NCI-H748 (cell line): ENCODE measurements at regions not wholly inside any gene's neighbourhood (a gene's known extent, or its start where the extent isn't known, plus 50 kb on each side); places are given as distances from the start of the nearest gene placed in this dataset.
"Not testable (repeated sequence)": the region's sequence is repeated elsewhere in the genome, so short reads cannot be mapped to it uniquely, and the experiment has no call there.

ENCODE experiments used
- DNase-seq: peaks from one replicate; lab custom pipeline; 2025; ENCODE audit not compliant: unreplicated experiment; lab: John Stamatoyannopoulos, UW

GRCh38 chr19:28608292-28608691, 604.7 kb downstream of the UQCRFS1 start:
- DNase-seq, result no peak

- no peak for DNase-seq
Observed at GRCh38 chr19:28607066-28607583, 605.8 kb downstream of the UQCRFS1 start.

GRCh38 chr19:28606269-28607032, 606.5 kb downstream of the UQCRFS1 start:
- DNase-seq, result no peak

DNA sequence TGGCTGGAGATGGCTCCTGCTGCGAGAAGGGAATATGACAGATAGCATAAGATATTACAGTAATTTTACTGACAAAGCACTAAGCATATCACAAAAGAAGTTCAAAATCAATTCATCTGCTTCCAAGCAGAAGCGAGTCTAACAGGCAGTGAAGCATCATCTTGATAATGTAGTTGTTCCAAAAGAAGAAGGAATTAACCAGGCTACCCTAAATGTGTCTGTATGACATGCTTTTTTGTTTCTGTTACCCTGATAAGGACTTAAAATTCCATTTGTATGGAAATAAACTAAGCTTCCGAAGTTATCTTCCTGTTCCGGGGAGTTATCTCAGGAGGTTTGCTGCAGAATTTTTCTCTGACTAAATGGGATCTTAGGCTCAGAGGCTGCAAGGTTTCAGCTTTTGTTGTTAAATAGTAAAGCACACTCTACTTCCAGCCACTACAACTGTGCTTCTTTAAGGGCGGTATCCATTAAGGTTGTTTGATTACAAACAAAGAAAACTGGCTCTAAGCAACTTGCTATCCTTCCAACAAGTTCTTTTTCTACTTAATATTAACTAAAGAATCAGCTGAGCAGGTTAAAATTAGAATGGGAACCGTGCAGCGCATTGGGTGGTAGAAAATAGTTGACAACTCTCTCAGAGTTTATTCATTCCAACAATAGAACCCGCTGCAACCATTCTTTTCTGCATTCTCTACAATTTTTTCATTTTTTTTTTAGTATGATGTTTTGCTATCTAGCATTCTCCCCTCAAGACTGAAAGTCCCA, 607.3 kb downstream of the UQCRFS1 start:
- no peak for DNase-seq

GRCh38 chr19:28603453-28603852, 609.5 kb downstream of the UQCRFS1 start:
- no peak for DNase-seq

DNA sequence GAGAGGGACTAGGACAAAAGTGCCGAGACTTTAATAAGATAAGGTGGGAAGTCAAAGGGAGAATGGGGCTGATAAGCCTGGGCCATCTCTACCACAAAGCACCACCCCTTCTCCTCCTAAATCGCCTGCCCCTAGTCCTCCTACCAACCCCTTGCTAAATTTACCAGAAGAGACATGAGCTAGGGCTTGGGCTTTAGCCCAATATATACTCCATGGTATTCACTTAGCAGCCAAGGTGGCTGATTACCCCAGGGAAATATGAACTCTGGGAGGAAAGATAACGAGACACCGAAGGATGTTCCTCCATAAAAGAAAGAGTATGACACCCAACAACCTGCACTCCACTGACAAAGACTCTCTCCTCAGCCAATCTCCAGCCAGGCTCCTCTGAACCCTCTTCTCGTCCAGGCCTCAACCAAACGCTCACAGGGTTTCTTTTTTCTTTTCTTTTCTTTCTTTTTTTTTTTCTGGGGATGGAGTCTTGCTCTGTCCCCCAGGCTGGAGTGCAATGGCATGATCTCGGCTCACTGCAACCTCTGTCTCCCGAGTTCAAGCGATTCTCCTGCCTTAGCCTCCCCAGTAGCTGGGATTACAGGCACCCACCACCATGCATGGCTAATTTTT, 610.2 kb downstream of the UQCRFS1 start:
- no peak for DNase-seq

GRCh38 chr19:28601723-28602440, 611.1 kb downstream of the UQCRFS1 start:
- DNase-seq, result no peak

DNA sequence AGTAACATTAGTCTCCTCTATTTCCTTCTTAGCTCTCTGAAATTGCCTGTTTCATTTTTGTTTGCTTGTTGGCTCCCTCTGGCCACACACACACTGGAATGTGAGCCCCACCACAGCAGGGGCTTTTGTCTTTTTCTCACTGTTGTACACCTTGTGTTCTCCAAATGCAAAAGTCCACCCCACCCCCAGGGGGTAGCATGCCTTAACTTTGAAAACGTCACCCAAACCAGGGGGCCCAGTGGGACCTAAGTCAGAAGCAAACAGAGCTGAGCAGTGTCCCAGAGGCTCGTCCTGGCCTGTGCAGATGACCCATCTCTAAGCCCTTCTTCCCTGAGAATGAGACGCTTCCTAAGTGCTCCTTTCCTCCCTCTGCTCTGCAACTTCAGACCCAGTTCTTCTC, 614.1 kb downstream of the UQCRFS1 start:
- no peak for DNase-seq

- peak; percentile 15 for DNase-seq
Observed at GRCh38 chr19:28596561-28597071, 616.3 kb downstream of the UQCRFS1 start.

- no peak for DNase-seq
Observed at GRCh38 chr19:28595722-28596480, 617.0 kb downstream of the UQCRFS1 start.

DNA sequence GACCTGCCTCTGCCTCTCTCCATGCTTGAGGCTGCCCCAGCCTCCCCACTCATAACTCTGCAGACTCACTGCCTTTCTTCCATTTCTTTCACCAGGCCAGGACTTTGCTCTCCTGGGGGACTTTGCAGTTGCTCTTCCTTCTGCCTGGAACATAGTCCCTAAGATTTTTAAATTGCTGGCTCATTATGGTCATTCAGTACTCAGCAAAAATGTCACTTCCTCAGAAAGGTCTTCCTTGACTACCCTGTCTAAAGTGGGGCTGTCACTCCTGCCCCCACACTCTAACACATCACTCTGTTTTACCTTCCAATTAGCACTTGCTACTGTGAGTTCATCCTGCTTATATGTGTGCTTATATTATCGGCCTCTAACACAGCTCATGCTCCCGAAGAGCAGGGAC, 618.2 kb downstream of the UQCRFS1 start:
- DNase-seq, result no peak

GRCh38 chr19:28589991-28590411, 623.0 kb downstream of the UQCRFS1 start:
- not testable (repeated sequence) for DNase-seq

DNA sequence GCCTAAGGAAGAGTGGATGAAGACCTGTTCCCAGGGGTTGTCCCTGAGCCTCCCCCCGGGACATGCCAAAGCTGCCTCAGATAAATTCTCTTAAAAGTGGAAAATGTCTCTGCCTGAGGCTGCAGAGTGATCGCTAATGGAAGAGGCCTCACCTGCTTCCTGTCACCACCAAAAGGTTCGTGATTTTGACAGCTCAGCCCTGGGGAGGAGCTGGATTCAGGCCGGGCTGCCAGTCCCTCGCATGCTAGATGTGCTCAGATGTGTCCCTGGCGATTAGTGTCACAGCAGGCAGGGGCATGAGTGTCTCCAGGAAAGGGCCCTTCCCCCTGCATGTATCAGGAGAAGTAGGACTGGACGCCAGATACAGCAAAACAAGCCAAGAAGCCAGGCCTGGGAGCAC, 626.5 kb downstream of the UQCRFS1 start:
- DNase-seq, result no peak

DNA sequence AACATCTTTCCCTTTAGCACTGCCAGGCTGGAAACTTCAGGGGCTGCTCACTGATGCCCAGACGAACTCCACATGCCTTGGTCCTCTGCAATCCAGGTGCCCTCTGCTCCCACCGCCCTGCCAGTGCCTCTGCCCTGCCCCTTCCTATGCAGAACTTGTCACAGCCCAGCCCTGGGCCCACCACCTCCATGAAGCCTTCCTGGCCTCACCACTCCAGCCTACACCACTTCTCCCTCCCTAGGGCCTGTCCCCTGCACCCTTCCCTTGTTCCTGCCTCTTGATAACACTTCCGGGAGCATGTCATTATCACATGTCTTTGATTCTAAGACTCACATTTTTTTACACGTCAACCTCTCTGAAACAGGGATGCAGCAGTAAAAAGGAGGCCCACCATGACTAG, 627.2 kb downstream of the UQCRFS1 start:
- no peak for DNase-seq

GRCh38 chr19:28583713-28584112, 629.2 kb downstream of the UQCRFS1 start:
- no peak for DNase-seq

DNA sequence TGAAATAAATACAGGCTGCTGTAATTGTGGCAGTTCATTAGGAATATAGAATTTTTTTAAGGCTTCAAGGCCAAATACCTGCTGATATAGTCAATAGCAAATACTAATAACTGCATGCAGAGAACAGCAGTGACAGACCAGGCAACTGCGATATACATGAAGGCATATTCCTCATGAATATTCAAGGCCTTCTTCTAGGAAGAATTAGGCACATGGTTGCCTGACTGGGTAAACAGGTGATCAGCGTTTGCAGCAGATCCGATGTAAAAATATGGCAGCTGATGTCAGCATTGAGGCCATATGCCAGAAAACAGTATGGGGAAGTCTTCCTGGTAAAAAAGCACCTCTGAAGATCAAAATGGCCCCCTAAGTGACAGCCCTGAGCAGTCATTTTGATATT, 629.7 kb downstream of the UQCRFS1 start:
- DNase-seq, result no peak

DNA sequence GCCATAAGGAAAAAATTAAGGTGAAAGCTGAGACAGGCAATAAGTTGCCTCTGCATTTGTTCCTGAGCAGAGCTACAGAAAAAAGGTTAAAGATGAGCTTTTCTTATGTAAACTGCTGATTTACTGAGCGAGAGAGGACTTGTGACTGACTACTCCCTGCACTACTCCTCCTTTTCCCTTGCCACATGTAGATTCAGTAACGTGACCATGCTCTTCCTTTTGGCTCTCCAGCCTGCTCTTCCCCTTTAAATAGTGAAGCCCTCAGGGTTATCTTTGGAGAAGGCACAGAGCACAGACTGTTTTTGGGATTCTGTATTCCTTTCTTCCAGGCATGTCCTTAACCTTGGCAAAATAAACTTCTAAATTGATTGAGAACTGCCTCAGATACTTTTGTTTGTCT, 630.2 kb downstream of the UQCRFS1 start:
- DNase-seq, result no peak

- DNase-seq, result no peak
Observed at GRCh38 chr19:28582344-28582743, 630.6 kb downstream of the UQCRFS1 start.

- DNase-seq, result no peak
Observed at GRCh38 chr19:28581468-28581770, 631.5 kb downstream of the UQCRFS1 start.

DNA sequence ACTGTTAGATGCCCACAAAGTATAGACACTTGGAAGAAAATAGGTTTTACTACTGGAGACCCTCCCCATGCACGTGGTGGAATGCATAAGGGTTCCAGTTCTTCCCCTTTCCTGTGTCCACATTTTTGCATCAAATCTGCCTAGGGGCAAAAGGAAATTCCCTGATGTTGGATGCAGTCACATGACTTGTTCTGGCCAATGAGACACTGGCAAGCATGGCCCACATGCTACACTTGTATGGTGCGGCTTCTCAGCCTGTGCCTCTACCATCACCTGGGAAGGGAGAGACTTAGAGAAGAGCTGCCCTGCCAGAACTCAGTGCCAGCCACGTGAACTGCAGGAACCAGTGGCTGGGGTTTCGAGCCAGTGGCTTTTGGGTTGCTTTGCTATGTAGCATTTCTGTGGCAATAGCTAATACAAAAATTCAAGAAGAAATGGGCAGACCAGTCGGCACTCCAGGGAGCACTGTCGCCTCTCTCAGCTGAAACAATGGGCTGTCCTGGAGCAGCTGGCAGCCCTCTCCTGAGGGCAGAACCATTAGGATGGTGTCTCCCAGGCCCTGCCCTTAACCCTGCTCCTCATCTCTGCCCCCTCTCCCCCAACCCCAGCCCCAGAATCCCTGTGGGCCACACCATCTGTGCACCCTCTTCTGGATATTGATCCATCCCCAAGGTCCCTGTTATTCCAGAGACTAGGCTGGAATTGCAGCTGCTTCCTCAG, 634.0 kb downstream of the UQCRFS1 start:
- DNase-seq, result no peak
